DMS 273 (cell line): ENCODE measurements at regions not wholly inside any gene's neighbourhood (a gene's known extent, or its start where the extent isn't known, plus 50 kb on each side); places are given as distances from the start of the nearest gene placed in this dataset.
"Not testable (repeated sequence)": the region's sequence is repeated elsewhere in the genome, so short reads cannot be mapped to it uniquely, and the experiment has no call there.

ENCODE experiments used
- DNase-seq: peaks from one replicate; lab custom pipeline; 2025; ENCODE audit not compliant: unreplicated experiment; lab: John Stamatoyannopoulos, UW

GRCh38 chr1:22196041-22196440, 53.1 kb upstream of the WNT4 start:
- no peak for DNase-seq

- no peak for DNase-seq
These were observed 53.7 kb upstream of the WNT4 start for GRCh38 chr1:22196641-22197040.

GRCh38 chr1:22197644-22198043, 54.7 kb upstream of the WNT4 start:
- no peak for DNase-seq

- no peak for DNase-seq
These were observed 58.1 kb upstream of the WNT4 start for GRCh38 chr1:22201023-22201422.

- peak; percentile 36 for DNase-seq
These were observed 60.4 kb upstream of the WNT4 start for GRCh38 chr1:22203335-22203734.

- DNase-seq, result no peak
These were observed 61.4 kb upstream of the WNT4 start for GRCh38 chr1:22204057-22204840.

DNA sequence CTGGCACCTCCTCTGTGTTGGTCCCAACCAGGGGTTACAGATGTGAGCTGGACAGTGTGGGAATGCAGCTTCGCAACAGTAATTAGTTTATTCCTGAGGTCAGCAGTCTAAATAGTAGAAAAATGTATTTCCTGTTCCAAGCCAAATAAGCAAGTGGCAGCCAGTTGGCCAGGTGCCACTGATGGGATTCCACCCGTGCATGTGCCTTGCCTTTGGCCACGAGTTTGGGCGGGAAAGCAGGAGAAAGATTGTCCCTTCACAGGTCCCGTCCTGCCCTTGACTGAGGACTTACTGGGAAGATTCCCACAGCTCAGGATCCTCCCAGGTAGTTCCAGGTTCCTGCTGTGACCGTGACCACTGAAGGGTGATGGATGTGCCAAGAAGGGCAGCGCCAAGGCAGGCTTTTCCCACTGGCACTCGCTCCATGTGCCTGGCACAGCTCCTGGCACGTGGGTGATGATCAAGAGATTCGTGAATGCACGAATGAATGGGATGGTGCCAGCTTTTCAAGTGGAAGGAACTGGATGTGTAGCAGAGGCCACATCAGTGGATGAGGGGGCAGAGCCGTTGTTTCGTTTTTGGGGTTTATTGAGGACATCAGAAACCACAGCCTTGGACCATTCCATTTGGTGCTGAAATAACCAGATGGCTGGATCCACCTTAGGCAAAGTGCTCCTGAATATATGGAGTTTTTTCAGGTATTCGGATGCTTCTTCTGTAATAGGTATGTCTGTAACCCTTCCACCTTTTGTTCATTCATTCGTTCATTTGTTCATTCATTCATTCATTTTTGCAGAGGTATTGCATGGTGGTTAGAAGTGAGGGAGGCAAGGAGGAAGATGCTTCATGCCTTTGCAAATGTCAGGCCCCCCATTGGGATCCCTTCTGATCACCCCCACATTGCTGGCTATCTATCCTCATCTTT, 62.4 kb upstream of the WNT4 start:
- DNase-seq, result peak; percentile 32

GRCh38 chr1:22206551-22207125, 63.7 kb upstream of the WNT4 start:
- DNase-seq, result no peak

DNA sequence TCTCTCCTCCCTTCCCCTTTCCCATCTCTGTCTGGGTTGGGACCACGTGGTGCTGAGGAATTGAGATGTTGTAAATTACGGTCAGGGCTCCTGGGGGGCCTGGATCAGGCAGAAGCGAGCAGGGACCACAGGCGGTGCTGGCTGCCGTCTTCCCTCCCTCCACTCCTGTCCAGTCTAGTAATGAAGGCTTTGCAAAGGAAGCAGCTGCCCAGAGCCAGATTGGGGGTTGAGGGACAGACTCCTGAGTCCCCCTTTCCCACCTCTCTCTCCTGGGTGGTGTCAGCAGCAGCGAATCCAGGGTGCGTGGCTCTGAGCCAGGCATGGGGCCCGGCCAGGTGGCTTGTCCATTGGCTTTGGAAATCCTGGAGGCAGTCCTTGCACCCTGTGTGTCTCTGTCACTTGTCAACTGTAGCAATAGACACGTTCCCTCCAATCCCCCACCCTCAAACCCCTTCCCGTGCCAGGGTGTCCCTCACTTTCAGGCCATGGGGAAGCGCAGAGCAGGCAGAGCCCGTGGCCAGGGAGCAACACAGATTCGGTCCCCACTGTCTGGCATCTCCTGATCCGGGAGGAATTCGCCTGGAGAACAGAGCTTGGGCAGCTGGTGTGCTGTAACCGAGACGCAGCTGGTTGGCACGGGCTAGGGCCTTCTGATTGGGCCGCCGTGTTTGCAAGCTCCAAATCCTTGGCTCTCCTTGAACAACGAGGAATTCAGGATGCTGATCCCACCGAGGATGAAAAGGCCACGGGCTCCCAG, 64.8 kb upstream of the WNT4 start:
- peak; percentile 91 for DNase-seq

DNA sequence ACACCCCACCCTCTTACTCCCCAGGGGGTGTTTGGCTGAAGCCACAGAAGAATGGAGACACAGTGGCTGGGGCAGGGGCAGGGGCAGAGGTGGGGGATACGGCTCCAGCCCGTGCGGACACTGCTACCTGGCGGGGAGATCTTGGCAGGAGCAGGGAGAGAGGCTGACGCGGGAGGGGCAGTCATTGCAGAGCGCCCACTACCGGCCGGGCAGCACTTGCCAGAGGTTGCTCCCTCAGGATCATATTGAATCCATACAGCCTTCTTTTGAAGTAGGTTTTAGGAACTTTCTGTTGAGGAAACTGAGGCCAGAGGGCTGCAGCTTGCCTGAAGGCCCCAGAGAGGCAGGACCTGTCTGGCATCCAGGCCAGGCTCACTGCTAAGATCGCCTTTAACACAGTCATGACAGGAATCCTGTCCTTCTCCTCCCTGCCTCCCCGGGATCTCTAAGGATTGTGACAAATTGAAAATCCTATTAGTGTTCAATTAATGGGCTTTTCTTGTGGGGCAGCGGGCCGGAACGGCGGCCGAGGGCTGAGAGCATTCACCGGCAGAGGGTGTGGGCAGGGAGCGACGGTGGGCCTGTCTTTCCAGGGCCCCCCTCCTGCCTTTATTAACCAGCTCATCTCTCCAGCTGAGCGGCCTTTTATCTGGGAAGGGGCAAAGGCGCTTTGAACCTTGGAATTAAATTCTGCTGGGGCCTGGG, 65.5 kb upstream of the WNT4 start:
- no peak for DNase-seq

GRCh38 chr1:22208973-22209378, 66.1 kb upstream of the WNT4 start:
- DNase-seq, result no peak

DNA sequence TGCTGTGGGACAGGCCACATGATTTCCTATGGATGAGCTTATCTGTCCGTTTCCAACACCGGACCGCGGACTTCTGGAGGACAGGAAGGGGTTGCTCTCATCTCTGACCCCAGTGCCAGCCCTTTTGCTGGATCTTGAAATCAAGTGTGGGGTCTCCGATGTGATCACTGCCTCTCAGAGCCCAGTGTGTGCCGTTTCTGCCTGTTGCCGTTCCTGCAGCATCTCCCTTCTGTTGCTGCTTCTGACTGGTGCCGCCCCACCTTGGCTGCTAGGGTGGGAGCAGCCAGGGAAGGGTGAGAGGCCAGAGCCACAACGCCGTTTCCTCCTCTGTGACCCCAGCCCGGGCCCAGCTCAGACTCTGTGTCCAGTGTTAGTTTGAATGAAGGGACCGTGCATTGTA, 67.3 kb upstream of the WNT4 start:
- no peak for DNase-seq

DNA sequence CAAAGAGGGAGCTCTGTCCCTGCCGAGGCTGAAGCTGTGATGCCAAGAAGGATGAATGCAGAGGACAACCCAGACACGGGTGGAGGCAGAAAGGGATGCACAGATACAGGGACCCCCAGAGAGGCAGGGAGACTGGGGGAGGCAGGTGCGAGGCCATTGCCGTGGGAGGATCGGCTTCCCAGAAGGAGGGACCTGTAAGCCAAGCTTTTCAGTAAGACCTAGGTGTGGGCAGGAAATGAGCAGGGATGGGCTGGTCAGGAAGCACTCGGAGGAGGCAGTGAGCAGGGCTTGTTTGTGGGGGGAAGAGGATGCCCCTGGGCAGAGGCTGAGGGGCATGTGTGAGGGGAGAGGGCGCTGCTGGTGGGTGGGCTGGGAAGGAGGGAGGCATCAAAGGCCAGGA, 67.7 kb upstream of the WNT4 start:
- no peak for DNase-seq

DNA sequence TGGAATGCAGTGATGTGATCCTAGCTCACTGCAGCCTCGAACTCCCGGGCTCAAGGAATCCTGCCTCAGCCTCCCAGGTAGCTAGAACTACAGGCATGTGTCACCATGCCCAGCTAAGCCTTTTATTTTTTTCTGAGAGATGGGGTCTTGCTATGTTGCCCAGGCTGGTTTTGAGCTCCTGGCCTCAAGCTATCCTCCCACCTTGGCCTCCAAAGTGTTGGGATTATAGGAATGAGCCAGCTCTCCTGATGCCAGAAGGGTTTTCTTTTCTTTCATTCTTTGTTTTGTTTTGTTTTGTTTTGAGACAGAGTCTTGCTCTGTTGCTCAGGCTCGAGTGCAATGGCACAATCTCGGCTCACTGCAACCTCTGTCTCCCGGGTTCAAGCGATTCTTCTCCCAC, 68.6 kb upstream of the WNT4 start:
- not testable (repeated sequence) for DNase-seq

DNA sequence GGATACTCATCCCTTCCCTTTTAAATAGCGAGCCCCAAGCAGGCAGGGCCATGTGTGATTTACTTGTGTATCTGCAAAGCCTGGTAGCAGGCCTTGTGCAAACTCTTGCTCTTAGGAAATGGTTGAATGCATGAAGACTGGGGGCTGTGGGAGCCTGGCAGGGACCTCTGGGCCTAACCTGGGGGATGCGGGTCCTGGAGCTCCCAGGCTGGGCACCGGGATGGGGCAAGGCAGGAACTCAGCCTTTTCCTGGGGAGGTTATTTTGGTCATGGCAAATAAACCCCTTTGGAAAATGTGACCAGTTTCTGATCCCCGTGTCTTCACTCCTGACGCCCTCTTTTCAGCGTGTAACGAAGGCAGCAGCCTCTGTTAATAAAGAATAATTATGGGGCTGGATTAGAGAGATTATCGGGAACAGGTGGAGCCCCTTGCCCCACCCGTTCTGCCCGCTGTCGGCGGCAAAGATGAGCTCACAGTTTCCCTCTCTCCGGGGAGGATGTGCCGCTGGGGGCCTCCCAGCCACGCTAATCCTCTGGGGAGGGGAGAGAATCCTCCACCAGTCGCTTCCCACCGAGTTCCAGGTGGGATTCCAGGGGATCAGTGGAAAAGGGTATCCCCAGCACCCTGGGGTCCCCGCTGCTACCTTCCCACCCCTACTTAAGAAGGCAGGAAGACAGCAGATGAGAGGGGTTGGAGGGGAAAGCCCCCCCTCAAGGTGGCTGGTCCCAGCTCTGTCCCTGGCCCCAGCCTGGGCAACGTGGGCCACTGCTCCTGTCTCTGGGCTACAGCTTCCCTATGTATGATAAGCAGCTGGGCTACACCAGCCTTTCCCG, 69.7 kb upstream of the WNT4 start:
- no peak for DNase-seq

- no peak for DNase-seq
These were observed 73.5 kb upstream of the WNT4 start for GRCh38 chr1:22216210-22216883.

- DNase-seq, result no peak
These were observed 74.1 kb upstream of the WNT4 start for GRCh38 chr1:22216966-22217365.

DNA sequence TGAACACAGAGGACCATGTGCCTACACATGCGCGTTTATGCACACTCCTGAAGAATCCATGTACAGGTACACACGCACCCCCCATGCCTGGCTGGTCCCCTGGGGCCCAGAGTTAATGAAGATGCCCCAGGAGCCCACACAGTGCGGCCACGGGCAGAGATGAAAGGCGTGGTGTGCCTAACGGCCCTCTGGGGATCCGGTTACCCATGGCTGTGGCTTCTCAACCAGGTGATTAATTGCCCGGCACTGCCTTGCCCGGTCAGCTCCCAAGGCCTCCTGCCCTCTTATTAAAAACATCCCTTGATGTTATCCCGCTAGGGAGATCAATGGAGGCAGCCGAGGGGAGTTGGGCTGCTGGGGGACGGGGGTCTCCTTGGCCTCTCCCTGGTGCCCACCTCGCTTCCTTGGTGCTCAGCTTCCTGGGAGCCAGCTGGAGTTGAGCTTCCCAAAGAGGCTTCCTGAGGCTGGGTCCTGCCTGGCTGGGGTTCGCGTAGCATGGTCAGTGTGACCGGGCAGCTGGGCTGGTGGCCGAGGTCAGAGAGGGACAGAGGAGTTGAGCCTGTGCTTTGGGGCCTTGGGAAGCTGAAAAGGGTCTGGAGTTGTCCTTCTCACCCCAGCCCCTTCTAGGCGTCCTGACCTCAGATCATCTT, 75.0 kb upstream of the WNT4 start:
- DNase-seq, result no peak
